Neural progenitor cell (in vitro differentiated cells): ENCODE measurements at regions not wholly inside any gene's neighbourhood (a gene's known extent, or its start where the extent isn't known, plus 50 kb on each side); places are given as distances from the start of the nearest gene placed in this dataset.

Experiments used
- DNase-seq: peaks from one replicate; pipeline ENCODE4 v3.0.0-alpha.2; 2016; ENCODE audit warnings: low spot score
- H2AFZ ChIP-seq: fragments of 200-600 bp; sonication (generic); replicated peaks from 2 replicates; pipeline ENCODE4 v1.6.1; 2016; ENCODE audit warnings: antibody characterized with exemption
- H3F3A ChIP-seq: fragments of 200-600 bp; sonication (generic); 2 replicates; pipeline ENCODE4 v1.6.1; 2016; ENCODE audit warnings: antibody characterized with exemption, low read depth
- H3K27ac ChIP-seq: fragments of 200-600 bp; sonication (generic); 2 replicates; pipeline ENCODE4 v1.5.1; 2016; ENCODE audit warnings: mild to moderate bottlenecking
- H3K27me3 ChIP-seq: fragments of 200-600 bp; sonication (generic); 2 replicates; pipeline ENCODE4 v1.6.1; 2016; ENCODE audit warnings: mild to moderate bottlenecking, moderate library complexity
- H3K36me3 ChIP-seq: fragments of 200-600 bp; sonication (generic); 2 replicates; pipeline ENCODE4 v1.5.1; 2016
- H3K4me1 ChIP-seq: fragments of 200-600 bp; sonication (generic); 2 replicates; pipeline ENCODE4 v1.6.1; 2016; ENCODE audit warnings: mixed run types
- H3K4me2 ChIP-seq: fragments of 200-600 bp; sonication (generic); 2 replicates; pipeline ENCODE4 v1.6.1; 2016
- H3K4me3 ChIP-seq: fragments of 200-600 bp; sonication (generic); 2 replicates; pipeline ENCODE4 v1.5.1; 2016
- H3K79me2 ChIP-seq: fragments of 200-600 bp; sonication (generic); 2 replicates; pipeline ENCODE4 v1.6.1; 2016; ENCODE audit warnings: low read depth
- H3K9ac ChIP-seq: fragments of 200-600 bp; sonication (generic); 2 replicates; pipeline ENCODE4 v1.6.1; 2016
- H3K9me3 ChIP-seq: fragments of 200-600 bp; sonication (generic); 2 replicates; pipeline ENCODE4 v1.5.1; 2016; ENCODE audit warnings: low read depth
- H4K20me1 ChIP-seq: fragments of 200-600 bp; sonication (generic); 2 replicates; pipeline ENCODE4 v1.6.1; 2016; ENCODE audit warnings: low read depth
- H3K27ac Mint-ChIP-seq: 3 replicates; pipeline ENCODE4 v1.8.0; 2021; ENCODE audit warnings: mixed read lengths
- H3K27me3 Mint-ChIP-seq: 2 replicates; pipeline ENCODE4 v1.8.0; 2022; ENCODE audit warnings: low read depth, mild to moderate bottlenecking, inconsistent platforms, moderate library complexity, mixed read lengths; ENCODE audit not compliant: insufficient read depth
- H3K36me3 Mint-ChIP-seq: 3 replicates; pipeline ENCODE4 v1.8.0; 2021; ENCODE audit warnings: mixed read lengths
- H3K4me1 Mint-ChIP-seq: 3 replicates; pipeline ENCODE4 v1.8.0; 2021; ENCODE audit warnings: mixed read lengths
- H3K4me3 Mint-ChIP-seq: 3 replicates; pipeline ENCODE4 v1.8.0; 2021; ENCODE audit warnings: mild to moderate bottlenecking, moderate library complexity, mixed read lengths
- H3K9me3 Mint-ChIP-seq: 3 replicates; pipeline ENCODE4 v1.8.0; 2020; ENCODE audit warnings: mixed read lengths
- EZH2 ChIP-seq: fragments of 200-600 bp; sonication (generic); IDR thresholded peaks from 2 replicates; pipeline ENCODE4 v1.6.1; 2017; ENCODE audit warnings: antibody characterized with exemption, mild to moderate bottlenecking, moderate library complexity
- EZH2phosphoT487 ChIP-seq: fragments of 200-600 bp; sonication (generic); IDR thresholded peaks from 2 replicates; pipeline ENCODE4 v1.6.1; 2017; ENCODE audit warnings: antibody characterized with exemption
- TF ChIP-seq, protein P1 (sequence below): fragments of 200-600 bp; sonication (generic); IDR thresholded peaks from 2 replicates; pipeline ENCODE4 v1.5.1; 2017; ENCODE audit warnings: antibody characterized with exemption, mild to moderate bottlenecking

DNA sequence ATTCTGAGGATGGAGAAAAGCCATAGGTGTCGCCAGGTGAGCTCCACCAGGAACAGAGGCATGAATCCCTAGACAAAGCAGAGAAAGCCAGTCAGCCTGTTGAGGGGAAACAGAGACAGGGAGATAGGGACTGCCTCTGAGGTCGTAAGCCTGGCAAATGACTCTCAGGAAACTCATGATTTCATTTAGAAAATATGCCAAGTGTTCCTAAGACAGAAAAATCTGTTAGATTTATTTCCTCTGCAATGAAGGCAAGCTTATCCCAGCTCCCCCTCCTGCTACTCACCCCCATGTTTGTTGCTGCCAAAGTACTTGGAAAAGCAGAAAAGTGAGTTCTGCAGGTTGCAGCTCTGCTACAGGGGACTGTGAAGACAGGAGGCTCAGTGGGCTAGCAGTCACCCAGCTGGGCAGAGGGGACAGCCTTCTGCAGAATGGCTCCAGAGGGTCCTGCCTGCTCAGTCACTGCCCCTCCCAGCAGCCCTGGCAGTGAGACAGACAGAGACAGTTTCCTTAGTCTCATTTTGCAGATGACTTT is 184.3 kb downstream of the ADRA2A start:
- no peak overlapping the region for H3K4me3 Mint-ChIP-seq
- no peaks in the 10 kb centered on the region for H3K9me3 ChIP-seq
- no peaks in the 10 kb centered on the region for H3K36me3 ChIP-seq
- no peaks in the 10 kb centered on the region for H3K27me3 ChIP-seq
- no peak overlapping the region for H3K9ac ChIP-seq
- TF ChIP-seq EZH2phosphoT487 (no peak), EZH2 (no peak)
- TF ChIP-seq, protein P1, sequence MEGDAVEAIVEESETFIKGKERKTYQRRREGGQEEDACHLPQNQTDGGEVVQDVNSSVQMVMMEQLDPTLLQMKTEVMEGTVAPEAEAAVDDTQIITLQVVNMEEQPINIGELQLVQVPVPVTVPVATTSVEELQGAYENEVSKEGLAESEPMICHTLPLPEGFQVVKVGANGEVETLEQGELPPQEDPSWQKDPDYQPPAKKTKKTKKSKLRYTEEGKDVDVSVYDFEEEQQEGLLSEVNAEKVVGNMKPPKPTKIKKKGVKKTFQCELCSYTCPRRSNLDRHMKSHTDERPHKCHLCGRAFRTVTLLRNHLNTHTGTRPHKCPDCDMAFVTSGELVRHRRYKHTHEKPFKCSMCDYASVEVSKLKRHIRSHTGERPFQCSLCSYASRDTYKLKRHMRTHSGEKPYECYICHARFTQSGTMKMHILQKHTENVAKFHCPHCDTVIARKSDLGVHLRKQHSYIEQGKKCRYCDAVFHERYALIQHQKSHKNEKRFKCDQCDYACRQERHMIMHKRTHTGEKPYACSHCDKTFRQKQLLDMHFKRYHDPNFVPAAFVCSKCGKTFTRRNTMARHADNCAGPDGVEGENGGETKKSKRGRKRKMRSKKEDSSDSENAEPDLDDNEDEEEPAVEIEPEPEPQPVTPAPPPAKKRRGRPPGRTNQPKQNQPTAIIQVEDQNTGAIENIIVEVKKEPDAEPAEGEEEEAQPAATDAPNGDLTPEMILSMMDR = no peak
- no peak overlapping the region for H3K4me2 ChIP-seq
- H3K4me1 Mint-ChIP-seq = no peaks in the 10 kb centered on the region
- H3K27ac Mint-ChIP-seq = no peak overlapping the region
- no peak overlapping the region for H2AFZ ChIP-seq
- H4K20me1 ChIP-seq = no peaks in the 10 kb centered on the region
- no peaks in the 10 kb centered on the region for H3K79me2 ChIP-seq
- DNase-seq = no peak
- H3K9me3 Mint-ChIP-seq = peaks cover 6% of the 10 kb centered on the region
- H3K36me3 Mint-ChIP-seq = no peaks in the 10 kb centered on the region
- H3K27ac ChIP-seq = no peak overlapping the region
- peaks cover 3% of the 10 kb centered on the region for H3K27me3 Mint-ChIP-seq
- no peaks in the 10 kb centered on the region for H3K4me1 ChIP-seq
- no peak overlapping the region for H3K4me3 ChIP-seq
- no peaks in the 10 kb centered on the region for H3F3A ChIP-seq

DNA sequence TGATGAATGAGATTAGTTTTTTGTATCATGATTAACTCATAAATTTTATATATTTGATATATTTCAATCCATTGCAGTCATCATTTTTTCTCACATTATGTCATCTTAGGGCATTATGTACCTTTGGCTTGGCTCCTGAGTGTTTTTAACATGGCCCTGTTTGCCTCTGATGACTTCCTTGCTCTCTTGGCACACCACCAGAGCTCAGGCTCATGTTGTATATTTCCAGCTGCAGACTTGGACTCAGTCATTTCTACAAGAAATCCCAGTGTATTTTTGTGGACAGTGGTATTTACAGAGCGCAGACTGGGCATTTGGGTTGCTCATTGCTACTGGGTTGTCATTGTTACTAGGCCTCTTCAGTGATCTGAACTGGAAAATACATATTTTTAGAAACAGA is 188.5 kb downstream of the ADRA2A start:
- H3K27me3 Mint-ChIP-seq = no peaks in the 10 kb centered on the region
- no peak overlapping the region for H2AFZ ChIP-seq
- TF ChIP-seq, protein P1 = no peak
- TF ChIP-seq EZH2 (no peak), EZH2phosphoT487 (no peak)
- no peak overlapping the region for H3K4me3 Mint-ChIP-seq
- no peak overlapping the region for H3K27ac ChIP-seq
- H3K9me3 Mint-ChIP-seq = peaks cover 6% of the 10 kb centered on the region
- no peaks in the 10 kb centered on the region for H3F3A ChIP-seq
- H3K4me2 ChIP-seq = no peak overlapping the region
- H3K79me2 ChIP-seq = no peaks in the 10 kb centered on the region
- no peaks in the 10 kb centered on the region for H3K4me1 Mint-ChIP-seq
- no peak for DNase-seq
- no peaks in the 10 kb centered on the region for H3K36me3 ChIP-seq
- H3K9ac ChIP-seq = no peak overlapping the region
- no peaks in the 10 kb centered on the region for H3K9me3 ChIP-seq
- H4K20me1 ChIP-seq = no peaks in the 10 kb centered on the region
- no peak overlapping the region for H3K4me3 ChIP-seq
- H3K4me1 ChIP-seq = no peaks in the 10 kb centered on the region
- H3K27ac Mint-ChIP-seq = no peak overlapping the region
- H3K27me3 ChIP-seq = no peaks in the 10 kb centered on the region
- no peaks in the 10 kb centered on the region for H3K36me3 Mint-ChIP-seq

DNA sequence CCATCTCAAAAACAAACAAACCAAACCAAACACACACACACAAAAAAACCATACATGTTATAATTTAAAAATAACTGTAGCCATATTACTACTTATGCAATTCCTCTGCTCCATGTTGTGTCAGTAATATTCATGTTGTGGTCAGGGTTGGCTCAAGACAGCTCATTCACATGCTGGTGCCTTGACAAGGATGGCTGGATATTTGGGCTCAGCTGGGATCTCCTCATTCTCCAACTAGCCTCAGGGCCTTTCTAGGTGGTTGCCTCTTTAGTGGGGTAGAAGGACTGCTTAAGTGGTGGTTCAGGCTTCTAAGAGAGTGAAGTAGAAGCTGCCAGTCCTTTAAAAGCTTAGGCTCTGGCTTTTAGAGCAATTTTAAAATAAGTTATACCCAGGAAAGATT is 189.3 kb downstream of the ADRA2A start:
- no peaks in the 10 kb centered on the region for H3K79me2 ChIP-seq
- Mint-ChIP-seq H3K4me3 (no peak overlapping the region), H3K4me1 (no peaks in the 10 kb centered on the region), H3K27ac (no peak overlapping the region), H3K36me3 (no peaks in the 10 kb centered on the region), H3K9me3 (peaks cover 6% of the 10 kb centered on the region), H3K27me3 (no peaks in the 10 kb centered on the region)
- H3K4me1 ChIP-seq = no peaks in the 10 kb centered on the region
- H3K9ac ChIP-seq = no peak overlapping the region
- no peaks in the 10 kb centered on the region for H3K27me3 ChIP-seq
- DNase-seq = no peak
- H3K4me2 ChIP-seq = no peak overlapping the region
- H3K36me3 ChIP-seq = no peaks in the 10 kb centered on the region
- H2AFZ ChIP-seq = no peak overlapping the region
- no peaks in the 10 kb centered on the region for H3F3A ChIP-seq
- H3K9me3 ChIP-seq = no peaks in the 10 kb centered on the region
- TF ChIP-seq EZH2 (no peak), EZH2phosphoT487 (no peak)
- TF ChIP-seq, protein P1 = no peak
- H3K4me3 ChIP-seq = no peak overlapping the region
- H4K20me1 ChIP-seq = no peaks in the 10 kb centered on the region
- no peak overlapping the region for H3K27ac ChIP-seq
